OCI-LY3 (cell line): ENCODE measurements at regions not wholly inside any gene's neighbourhood (a gene's known extent, or its start where the extent isn't known, plus 50 kb on each side); places are given as distances from the start of the nearest gene placed in this dataset.
"Not testable (repeated sequence)": the region's sequence is repeated elsewhere in the genome, so short reads cannot be mapped to it uniquely, and the experiment has no call there.

ENCODE experiments used
- H2AFZ ChIP-seq: fragments of 200-600, 300-600 bp; shearing (Covaris generic); 2 replicates; pipeline ENCODE4 v1.6.0; 2014; ENCODE audit warnings: antibody characterized with exemption, low read depth, low read length
- H3K27ac ChIP-seq: fragments of 200-600, 300-600 bp; sonication (generic); 2 replicates; pipeline ENCODE4 v1.5.1; 2014; ENCODE audit warnings: mild to moderate bottlenecking, low read length, moderate library complexity, mixed read lengths
- H3K27me3 ChIP-seq: fragments of 200-600, 300-600 bp; sonication (generic); 2 replicates; pipeline ENCODE4 v1.6.1; 2014; ENCODE audit warnings: low read depth, low read length, mixed read lengths
- H3K36me3 ChIP-seq: fragments of 200-600, 300-600 bp; sonication (generic); replicated peaks from 2 replicates; pipeline ENCODE3; 2014; ENCODE audit warnings: low read depth, low read length, mixed read lengths
- H3K4me1 ChIP-seq: fragments of 300-600, 200-600 bp; sonication (generic); 2 replicates; pipeline ENCODE4 v1.6.1; 2014; ENCODE audit warnings: low read length, mixed read lengths
- H3K4me2 ChIP-seq: fragments of 200-600, 300-600 bp; sonication (generic); 2 replicates; pipeline ENCODE4 v1.6.1; 2014; ENCODE audit warnings: low read length, mixed read lengths
- H3K4me3 ChIP-seq: fragments of 300-600, 200-600 bp; sonication (generic); 2 replicates; pipeline ENCODE4 v1.5.1; 2014; ENCODE audit warnings: antibody characterized with exemption, mild to moderate bottlenecking, low read length, moderate library complexity
- H3K79me2 ChIP-seq: fragments of 300-600, 200-600 bp; shearing (Covaris generic); 2 replicates; pipeline ENCODE4 v1.6.1; 2014; ENCODE audit warnings: mild to moderate bottlenecking, low read length, mixed read lengths
- H3K9ac ChIP-seq: fragments of 300-600, 200-600 bp; shearing (Covaris generic); 2 replicates; pipeline ENCODE4 v1.6.0; 2014; ENCODE audit warnings: mild to moderate bottlenecking, low read length, moderate library complexity
- H3K9me3 ChIP-seq: fragments of 200-600, 300-600 bp; shearing (Covaris generic); 2 replicates; pipeline ENCODE4 v1.6.1; 2014; ENCODE audit warnings: low read length, mixed read lengths; ENCODE audit not compliant: insufficient read depth
- H4K20me1 ChIP-seq: fragments of 200-600, 300-600 bp; sonication (generic); 2 replicates; pipeline ENCODE4 v1.6.1; 2016; ENCODE audit warnings: low read length, mixed read lengths; ENCODE audit not compliant: insufficient read depth
- CTCF ChIP-seq: fragments of 200-600, 300-600 bp; sonication (generic); IDR thresholded peaks from 2 replicates; pipeline ENCODE4 v1.5.1; 2014; ENCODE audit warnings: antibody characterized with exemption, low read length, low read depth
- EZH2phosphoT487 ChIP-seq: fragments of 200-600 bp; shearing (Covaris generic); IDR thresholded peaks from 2 replicates; pipeline ENCODE4 v1.6.1; 2018; ENCODE audit warnings: antibody characterized with exemption, mixed run types, low read depth

DNA sequence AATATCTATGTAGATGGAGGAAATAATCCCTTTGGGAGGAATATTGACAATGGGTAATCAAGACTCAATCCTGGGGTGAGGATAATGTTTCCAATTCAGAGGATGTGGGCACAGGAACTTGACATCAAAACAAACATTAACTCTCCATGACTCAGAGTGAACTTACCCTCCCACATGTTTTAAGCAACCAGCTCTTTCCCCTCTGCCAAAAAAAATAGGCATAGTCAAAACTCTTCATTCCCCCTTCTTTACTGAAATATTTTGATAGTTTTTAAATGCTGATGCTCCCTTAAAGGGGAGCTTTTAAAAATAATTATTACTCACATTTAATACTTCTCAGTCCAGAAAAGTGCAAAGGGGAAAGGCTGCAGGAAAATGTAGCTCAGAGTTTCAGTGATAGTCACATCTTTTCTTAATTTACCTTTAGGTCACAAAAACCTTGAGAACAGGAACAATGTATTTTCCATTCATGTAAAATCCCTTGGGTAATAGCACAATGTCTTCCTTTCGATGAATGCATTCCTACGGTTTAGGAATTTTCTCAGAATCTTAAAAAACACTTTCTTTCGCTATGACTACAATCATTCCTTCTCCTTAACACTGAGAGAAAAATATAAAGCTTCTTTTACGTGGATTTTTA is 298.4 kb upstream of the GRAMD2B start:
- Histone ChIP-seq H3K9ac (no peak overlapping the region), H3K4me2 (no peak overlapping the region), H3K36me3 (no peaks in the 10 kb centered on the region), H3K27ac (no peak overlapping the region), H3K9me3 (no peaks in the 10 kb centered on the region), H3K27me3 (no peaks in the 10 kb centered on the region), H2AFZ (no peak overlapping the region), H3K79me2 (no peaks in the 10 kb centered on the region), H3K4me3 (no peak overlapping the region), H4K20me1 (no peaks in the 10 kb centered on the region), H3K4me1 (no peaks in the 10 kb centered on the region)
- TF ChIP-seq EZH2phosphoT487 = no peak

DNA sequence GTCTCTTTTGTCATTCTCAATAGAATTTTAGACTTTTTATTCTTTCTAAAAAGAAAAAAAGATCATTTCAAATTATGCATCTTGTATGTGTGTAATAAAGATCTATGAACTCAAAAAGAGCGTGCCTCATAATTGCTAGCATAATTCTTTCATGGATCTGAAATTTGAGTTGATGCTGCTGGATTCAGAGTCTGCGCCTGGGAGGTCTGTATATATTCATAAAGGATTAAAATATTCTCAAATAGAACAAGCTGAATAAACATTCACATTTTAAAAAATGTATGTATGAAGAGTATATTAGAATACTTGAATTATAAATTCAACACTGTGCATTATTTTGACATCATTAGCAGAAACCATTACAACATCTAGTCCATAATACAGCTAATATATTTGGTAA is 297.8 kb upstream of the GRAMD2B start:
- no peak overlapping the region for H2AFZ ChIP-seq
- H3K9me3 ChIP-seq = no peaks in the 10 kb centered on the region
- no peak overlapping the region for H3K27ac ChIP-seq
- no peak overlapping the region for H3K9ac ChIP-seq
- H3K4me3 ChIP-seq = no peak overlapping the region
- H3K4me2 ChIP-seq = no peak overlapping the region
- no peaks in the 10 kb centered on the region for H3K36me3 ChIP-seq
- H3K27me3 ChIP-seq = no peaks in the 10 kb centered on the region
- H3K79me2 ChIP-seq = no peaks in the 10 kb centered on the region
- no peak for TF ChIP-seq EZH2phosphoT487
- no peak for TF ChIP-seq CTCF
- H4K20me1 ChIP-seq = no peaks in the 10 kb centered on the region
- H3K4me1 ChIP-seq = no peaks in the 10 kb centered on the region

DNA sequence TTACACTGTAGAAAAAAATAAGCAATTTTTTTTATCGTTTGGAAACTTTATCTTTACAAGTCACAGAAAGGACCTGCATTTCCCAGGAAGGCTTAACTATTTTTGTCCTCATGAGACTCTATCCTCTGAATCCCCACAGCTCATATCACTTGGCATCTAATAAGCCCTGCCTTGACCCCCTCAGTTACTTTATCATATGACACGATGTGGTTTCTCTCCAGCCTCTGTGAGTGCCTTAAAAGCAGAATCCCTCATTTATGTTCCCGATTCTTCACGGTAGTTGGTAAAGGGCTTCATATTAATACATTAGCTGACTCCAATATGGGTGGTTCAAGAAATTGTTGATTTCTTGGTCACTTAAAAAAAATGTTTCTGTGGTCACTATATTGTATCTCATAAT is 296.6 kb upstream of the GRAMD2B start:
- H3K4me1 ChIP-seq = no peaks in the 10 kb centered on the region
- no peak overlapping the region for H3K4me3 ChIP-seq
- no peaks in the 10 kb centered on the region for H3K27me3 ChIP-seq
- no peak overlapping the region for H3K4me2 ChIP-seq
- H3K9ac ChIP-seq = no peak overlapping the region
- H4K20me1 ChIP-seq = no peaks in the 10 kb centered on the region
- H3K79me2 ChIP-seq = no peaks in the 10 kb centered on the region
- H3K27ac ChIP-seq = no peak overlapping the region
- H2AFZ ChIP-seq = no peak overlapping the region
- no peaks in the 10 kb centered on the region for H3K9me3 ChIP-seq
- no peaks in the 10 kb centered on the region for H3K36me3 ChIP-seq
- no peak for TF ChIP-seq CTCF
- no peak for TF ChIP-seq EZH2phosphoT487

GRCh38 chr5:126127371-126127770 is 295.8 kb upstream of the GRAMD2B start:
- not testable (repeated sequence) for H3K36me3 ChIP-seq, H3K9me3 ChIP-seq, H3K4me1 ChIP-seq, H3K27me3 ChIP-seq, H3K27ac ChIP-seq, H3K79me2 ChIP-seq, H2AFZ ChIP-seq, H3K4me2 ChIP-seq, H3K9ac ChIP-seq, H4K20me1 ChIP-seq, H3K4me3 ChIP-seq

GRCh38 chr5:126129431-126129830 is 293.8 kb upstream of the GRAMD2B start:
- H3K9me3 ChIP-seq = no peaks in the 10 kb centered on the region
- H3K9ac ChIP-seq = no peak overlapping the region
- H3K4me1 ChIP-seq = no peaks in the 10 kb centered on the region
- H3K4me3 ChIP-seq = no peak overlapping the region
- H3K79me2 ChIP-seq = no peaks in the 10 kb centered on the region
- no peaks in the 10 kb centered on the region for H3K27me3 ChIP-seq
- no peak overlapping the region for H2AFZ ChIP-seq
- TF ChIP-seq CTCF (peak; percentile 33; the same call in 1 of the 2 replicates), EZH2phosphoT487 (no peak)
- H3K36me3 ChIP-seq = no peaks in the 10 kb centered on the region
- H3K27ac ChIP-seq = no peak overlapping the region
- H4K20me1 ChIP-seq = no peaks in the 10 kb centered on the region
- H3K4me2 ChIP-seq = no peak overlapping the region
